HEK293 (cell line): ENCODE measurements at regions not wholly inside any gene's neighbourhood (a gene's known extent, or its start where the extent isn't known, plus 50 kb on each side); places are given as distances from the start of the nearest gene placed in this dataset.

Experiments used
- CTCF ChIA-PET: fragments of 350-600 bp; formaldehyde crosslinking; extraction: SDS; loops from one replicate; lab custom pipeline; 2021; ENCODE audit warnings: antibody characterized with exemption; lab: Yijun Ruan, JAX
- POLR2A ChIA-PET: fragments of 300-600 bp; formaldehyde crosslinking; extraction: SDS; loops from one replicate; lab custom pipeline; 2020; ENCODE audit warnings: antibody characterized with exemption, inconsistent platforms; lab: Yijun Ruan, JAX
- H3K27ac ChIP-seq: fragments of 200-500 bp; sonication (Bioruptor generic); 2 replicates; pipeline ENCODE4 v1.5.1; 2014; ENCODE audit warnings: low read depth, low read length, control low read depth, inconsistent platforms; ENCODE audit errors: extremely low read depth
- H3K36me3 ChIP-seq, 2 experiments: fragments of 200-500 bp in 1 of 2; sonication (Bioruptor generic) in 1 of 2; 1 replicate in 1 of 2; 2 replicates in 1 of 2; pipeline ENCODE4 v1.5.1; 2014 to 2017; ENCODE audit warnings: inconsistent platforms in 2 of 2, low read length in 2 of 2; ENCODE audit not compliant: control insufficient read depth in 2 of 2, insufficient read depth in 1 of 2
- H3K4me1 ChIP-seq: fragments of 200-500 bp; sonication (Bioruptor generic); 2 replicates; pipeline ENCODE4 v1.5.1; 2014; ENCODE audit warnings: mild to moderate bottlenecking, low read length, inconsistent platforms; ENCODE audit not compliant: control insufficient read depth, insufficient read depth
- H3K4me3 ChIP-seq: 2 replicates; pipeline ENCODE4 v1.5.1; 2011; ENCODE audit warnings: low read depth, mild to moderate bottlenecking, control low read depth, low read length, moderate library complexity
- H3K9me3 ChIP-seq: fragments of 200-500 bp; sonication (Bioruptor generic); 2 replicates; pipeline ENCODE4 v1.5.1; 2014; ENCODE audit warnings: low read depth, low read length, inconsistent platforms; ENCODE audit not compliant: control insufficient read depth, insufficient read depth
- BCL11A ChIP-seq: fragments of 450-650 bp; formaldehyde crosslinking; IDR thresholded peaks from 2 replicates; pipeline ENCODE4 v1.5.1; 2016; ENCODE audit warnings: low read depth, missing biosample characterization, missing genetic modification characterization
- GLI2 ChIP-seq: fragments of 450-650 bp; formaldehyde crosslinking; IDR thresholded peaks from 2 replicates; pipeline ENCODE4; 2017; ENCODE audit warnings: missing biosample characterization, missing genetic modification characterization, low read depth, borderline replicate concordance
- HOXA7 ChIP-seq: sonication (generic); formaldehyde crosslinking; IDR thresholded peaks from 2 replicates; pipeline ENCODE4 v1.8.1; 2022; ENCODE audit warnings: missing genetic modification reagents, borderline replicate concordance
- TRIM28 ChIP-seq: IDR thresholded peaks from 2 replicates; pipeline ENCODE4 v1.6.1; 2011; ENCODE audit warnings: low read length, control low read depth, borderline replicate concordance
- YY1 ChIP-seq: fragments of 450-650 bp; formaldehyde crosslinking; IDR thresholded peaks from 2 replicates; pipeline ENCODE4 v1.5.1; 2018; ENCODE audit warnings: missing biosample characterization, missing genetic modification characterization
- ZBTB1 ChIP-seq: fragments of 450-650 bp; formaldehyde crosslinking; IDR thresholded peaks from 2 replicates; pipeline ENCODE4 v1.5.1; 2016; ENCODE audit warnings: missing biosample characterization, missing genetic modification characterization
- ZBTB17 ChIP-seq: fragments of 450-650 bp; formaldehyde crosslinking; IDR thresholded peaks from 2 replicates; pipeline ENCODE4 v1.5.1; 2016; ENCODE audit warnings: missing biosample characterization, missing genetic modification characterization
- ZEB2 ChIP-seq: fragments of 450-650 bp; formaldehyde crosslinking; IDR thresholded peaks from 2 replicates; pipeline ENCODE4 v1.5.1; 2016; ENCODE audit warnings: missing biosample characterization, missing genetic modification characterization
- ZFP41 ChIP-seq: fragments of 450-650 bp; formaldehyde crosslinking; IDR thresholded peaks from 2 replicates; pipeline ENCODE4 v1.5.1; 2016; ENCODE audit warnings: missing biosample characterization, missing genetic modification characterization, borderline replicate concordance
- ZIC2 ChIP-seq: fragments of 450-650 bp; formaldehyde crosslinking; IDR thresholded peaks from 2 replicates; pipeline ENCODE4 v1.5.1; 2016; ENCODE audit warnings: missing biosample characterization, missing genetic modification characterization
- ZNF10 ChIP-seq: fragments of 450-650 bp; formaldehyde crosslinking; IDR thresholded peaks from 2 replicates; pipeline ENCODE4 v1.5.1; 2017; ENCODE audit warnings: missing biosample characterization, missing genetic modification characterization
- ZNF146 ChIP-seq: fragments of 450-650 bp; formaldehyde crosslinking; IDR thresholded peaks from 2 replicates; pipeline ENCODE4 v1.5.1; 2016; ENCODE audit warnings: missing biosample characterization, missing genetic modification characterization
- ZNF221 ChIP-seq: fragments of 450-650 bp; formaldehyde crosslinking; IDR thresholded peaks from 2 replicates; pipeline ENCODE4 v1.5.1; 2017; ENCODE audit warnings: missing biosample characterization, missing genetic modification characterization, borderline replicate concordance
- ZNF223 ChIP-seq: fragments of 450-650 bp; formaldehyde crosslinking; IDR thresholded peaks from 2 replicates; pipeline ENCODE4 v1.5.1; 2016; ENCODE audit warnings: missing biosample characterization, missing genetic modification characterization
- ZNF23 ChIP-seq: fragments of 450-650 bp; formaldehyde crosslinking; IDR thresholded peaks from 2 replicates; pipeline ENCODE4 v1.5.1; 2016; ENCODE audit warnings: missing biosample characterization, missing genetic modification characterization, borderline replicate concordance
- ZNF274 ChIP-seq, 2 experiments: fragments of 200-500 bp in 1 of 2; fragments of 450-650 bp in 1 of 2; sonication (Bioruptor generic) in 1 of 2; formaldehyde crosslinking in 1 of 2; IDR thresholded peaks; 2 replicates each; pipeline versions ENCODE4 v1.5.1 to v1.6.1; 2014 to 2016; ENCODE audit warnings: borderline replicate concordance in 1 of 2, inconsistent platforms in 1 of 2, low read length in 1 of 2, missing biosample characterization in 1 of 2, missing genetic modification characterization in 1 of 2
- ZNF292 ChIP-seq: fragments of 450-650 bp; formaldehyde crosslinking; IDR thresholded peaks from 2 replicates; pipeline ENCODE4 v1.5.1; 2016; ENCODE audit warnings: low read depth, missing biosample characterization, missing genetic modification characterization, borderline replicate concordance
- ZNF366 ChIP-seq: fragments of 450-650 bp; formaldehyde crosslinking; conservative IDR thresholded peaks from 2 replicates; pipeline ENCODE4 v1.5.1; 2016; ENCODE audit warnings: missing biosample characterization, missing genetic modification characterization
- ZNF416 ChIP-seq: fragments of 450-650 bp; formaldehyde crosslinking; IDR thresholded peaks from 2 replicates; pipeline ENCODE4 v1.5.1; 2016; ENCODE audit warnings: missing biosample characterization, missing genetic modification characterization
- ZNF473 ChIP-seq: fragments of 450-650 bp; formaldehyde crosslinking; IDR thresholded peaks from 2 replicates; pipeline ENCODE4 v1.5.1; 2017; ENCODE audit warnings: missing biosample characterization, missing genetic modification characterization
- ZNF501 ChIP-seq: fragments of 450-650 bp; formaldehyde crosslinking; IDR thresholded peaks from 2 replicates; pipeline ENCODE4 v1.5.1; 2016; ENCODE audit warnings: missing biosample characterization, missing genetic modification characterization
- ZNF561 ChIP-seq: fragments of 450-650 bp; IDR thresholded peaks from 2 replicates; pipeline ENCODE4 v1.5.1; 2018; ENCODE audit warnings: missing biosample characterization, missing genetic modification characterization, borderline replicate concordance
- ZNF621 ChIP-seq: fragments of 450-650 bp; formaldehyde crosslinking; IDR thresholded peaks from 2 replicates; pipeline ENCODE4 v1.5.1; 2017; ENCODE audit warnings: missing biosample characterization, missing genetic modification characterization
- ZNF747 ChIP-seq: fragments of 450-650 bp; formaldehyde crosslinking; IDR thresholded peaks from 2 replicates; pipeline ENCODE4 v1.5.1; 2016; ENCODE audit warnings: missing biosample characterization, missing genetic modification characterization
- ZNF76 ChIP-seq: fragments of 450-650 bp; formaldehyde crosslinking; IDR thresholded peaks from 2 replicates; pipeline ENCODE4; 2016; ENCODE audit warnings: low read depth, missing biosample characterization, missing genetic modification characterization, borderline replicate concordance
- ZNF792 ChIP-seq: fragments of 450-650 bp; formaldehyde crosslinking; IDR thresholded peaks from 2 replicates; pipeline ENCODE4 v1.5.1; 2016; ENCODE audit warnings: missing biosample characterization, missing genetic modification characterization
- TF ChIP-seq, protein P1 (sequence below): fragments of 450-650 bp; formaldehyde crosslinking; IDR thresholded peaks from 2 replicates; pipeline ENCODE4 v1.5.1; 2016; ENCODE audit warnings: missing biosample characterization, missing genetic modification characterization
- TF ChIP-seq, protein P2 (sequence below): fragments of 450-650 bp; formaldehyde crosslinking; IDR thresholded peaks from 2 replicates; pipeline ENCODE4 v1.5.1; 2017; ENCODE audit warnings: missing biosample characterization, missing genetic modification characterization

DNA sequence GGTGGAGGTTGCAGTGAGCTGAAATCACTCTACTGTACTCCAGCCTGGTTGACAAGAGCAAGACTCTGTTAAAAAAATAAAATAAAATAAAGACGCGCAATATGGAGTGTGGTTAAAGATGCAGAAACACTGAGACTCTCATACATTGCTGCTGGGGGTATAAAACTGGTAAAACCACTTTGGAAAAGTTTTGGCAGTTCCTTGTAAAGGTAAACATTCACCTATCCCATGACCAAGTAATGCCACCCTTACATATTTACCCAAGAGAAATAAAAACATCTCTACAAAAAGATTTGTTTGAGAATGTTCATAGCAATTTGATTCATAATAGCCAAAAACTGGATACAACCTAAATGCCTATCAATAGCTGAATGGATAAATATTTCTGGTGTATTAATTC is 398.5 kb downstream of the PDCD6IP start:
- no peaks in the 10 kb centered on the region for H3K9me3 ChIP-seq
- CTCF ChIA-PET, result no interaction called here

DNA sequence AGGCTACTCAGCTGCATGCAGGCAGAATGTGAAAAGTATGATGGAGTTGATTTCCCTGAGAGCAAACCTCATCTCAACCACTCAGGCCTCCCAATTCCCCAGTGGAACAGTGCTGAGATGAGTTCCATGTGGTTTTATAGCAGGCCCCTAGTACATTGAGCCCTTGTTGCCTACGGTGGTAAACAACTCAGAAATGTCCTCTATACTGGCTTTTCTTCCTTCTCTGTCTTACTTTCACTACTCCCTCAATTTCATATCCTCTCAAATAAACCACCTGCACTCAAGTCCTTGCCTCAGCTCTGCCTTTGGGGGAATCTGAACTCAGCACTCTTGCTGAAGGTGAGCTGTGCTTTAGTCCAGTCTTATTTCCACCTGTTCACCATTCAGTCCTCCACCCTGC is 399.9 kb downstream of the PDCD6IP start:
- H3K36me3 ChIP-seq, result no peaks in the 10 kb centered on the region

More for the DNA sequence above, 398.5 kb downstream of the PDCD6IP start:
- Histone ChIP-seq H3K4me1 (no peaks in the 10 kb centered on the region), H3K4me3 (no peak overlapping the region), H3K27ac (no peak overlapping the region), H3K36me3 (no peaks in the 10 kb centered on the region)
- POLR2A ChIA-PET, result no interaction called here
- TF ChIP-seq YY1 (tag by site-specific recombination) (no peak), ZEB2 (tag by site-specific recombination) (no peak), ZBTB1 (tag by site-specific recombination) (no peak), ZNF274 (IDR thresholded peaks at IDR 0.05; ENCODE audit: low read length) (no peak), ZNF274 (tag by site-specific recombination; IDR thresholded peaks at IDR 0.05; ENCODE audit: borderline replicate concordance) (no peak), ZNF416 (tag by site-specific recombination) (no peak), ZNF621 (tag by site-specific recombination) (no peak), ZNF221 (no peak), ZNF473 (tag by site-specific recombination) (no peak), ZNF223 (tag by site-specific recombination) (no peak), ZNF76 (tag by site-specific recombination) (no peak), GLI2 (no peak), ZBTB17 (tag by site-specific recombination) (no peak), BCL11A (tag by site-specific recombination) (no peak), ZFP41 (tag by site-specific recombination) (no peak)

DNA sequence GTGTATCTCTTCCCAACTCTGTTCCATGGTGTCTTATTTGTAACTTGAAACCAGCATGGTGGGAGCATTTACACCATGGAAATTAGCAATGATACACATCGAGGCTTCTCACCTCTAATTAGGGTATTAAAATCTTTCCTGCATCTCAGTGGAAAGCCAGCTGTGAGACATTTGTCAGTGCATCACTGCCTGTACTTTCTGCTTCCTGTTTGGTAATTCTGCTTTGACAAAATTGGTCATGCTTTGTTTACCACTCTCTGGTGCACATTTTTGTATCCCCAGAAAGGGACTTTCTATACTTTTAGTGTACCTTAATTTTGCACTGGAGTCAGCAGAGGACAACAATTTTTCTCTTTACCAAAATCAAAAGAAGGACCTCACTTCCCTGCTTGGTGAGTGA is 402.1 kb downstream of the PDCD6IP start:
- Histone ChIP-seq H3K27ac (no peak overlapping the region), H3K36me3 (no peaks in the 10 kb centered on the region), H3K9me3 (no peaks in the 10 kb centered on the region), H3K4me1 (no peaks in the 10 kb centered on the region), H3K4me3 (no peak overlapping the region)
- ChIA-PET CTCF (interaction anchor here (0.7 kb wide), 1 partner anchor 24 kb away, joined by 3 read pairs; no protein-coding TSS in a partner anchor), POLR2A (no interaction called here)
- TF ChIP-seq, protein P1, sequence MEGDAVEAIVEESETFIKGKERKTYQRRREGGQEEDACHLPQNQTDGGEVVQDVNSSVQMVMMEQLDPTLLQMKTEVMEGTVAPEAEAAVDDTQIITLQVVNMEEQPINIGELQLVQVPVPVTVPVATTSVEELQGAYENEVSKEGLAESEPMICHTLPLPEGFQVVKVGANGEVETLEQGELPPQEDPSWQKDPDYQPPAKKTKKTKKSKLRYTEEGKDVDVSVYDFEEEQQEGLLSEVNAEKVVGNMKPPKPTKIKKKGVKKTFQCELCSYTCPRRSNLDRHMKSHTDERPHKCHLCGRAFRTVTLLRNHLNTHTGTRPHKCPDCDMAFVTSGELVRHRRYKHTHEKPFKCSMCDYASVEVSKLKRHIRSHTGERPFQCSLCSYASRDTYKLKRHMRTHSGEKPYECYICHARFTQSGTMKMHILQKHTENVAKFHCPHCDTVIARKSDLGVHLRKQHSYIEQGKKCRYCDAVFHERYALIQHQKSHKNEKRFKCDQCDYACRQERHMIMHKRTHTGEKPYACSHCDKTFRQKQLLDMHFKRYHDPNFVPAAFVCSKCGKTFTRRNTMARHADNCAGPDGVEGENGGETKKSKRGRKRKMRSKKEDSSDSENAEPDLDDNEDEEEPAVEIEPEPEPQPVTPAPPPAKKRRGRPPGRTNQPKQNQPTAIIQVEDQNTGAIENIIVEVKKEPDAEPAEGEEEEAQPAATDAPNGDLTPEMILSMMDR (tag by site-specific recombination), result no peak
- TF ChIP-seq ZNF561 (tag by site-specific recombination), result no peak

More for the DNA sequence above, 399.9 kb downstream of the PDCD6IP start:
- no peak overlapping the region for H3K27ac ChIP-seq
- no peak overlapping the region for H3K4me3 ChIP-seq
- CTCF ChIA-PET, result no interaction called here
- no peaks in the 10 kb centered on the region for H3K9me3 ChIP-seq
- no peaks in the 10 kb centered on the region for H3K4me1 ChIP-seq
- POLR2A ChIA-PET, result no interaction called here
- no peak for TF ChIP-seq ZNF23 (tag by site-specific recombination)
- no peak for TF ChIP-seq ZIC2 (tag by site-specific recombination)
- no peak for TF ChIP-seq ZNF501 (tag by site-specific recombination)
- TF ChIP-seq ZNF223 (tag by site-specific recombination), result no peak

DNA sequence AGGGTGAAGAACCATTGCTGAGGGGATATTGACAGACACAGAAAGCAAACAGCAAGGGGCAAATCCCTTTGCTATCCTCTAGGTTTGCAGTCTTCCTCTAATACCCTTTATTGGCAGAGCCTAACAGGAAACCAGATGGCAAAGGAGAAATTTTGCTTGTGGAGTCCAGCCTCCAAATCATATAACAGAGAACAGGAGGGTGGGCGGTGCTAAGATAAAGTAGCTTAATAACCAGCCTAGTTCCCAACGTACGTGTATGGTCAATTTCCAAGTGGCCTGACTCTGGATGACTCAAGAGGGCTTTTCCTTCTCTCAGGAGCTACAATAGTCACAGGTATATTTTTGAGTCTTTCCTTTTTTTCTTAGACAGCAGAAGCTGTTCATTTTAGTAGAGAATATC is 404.5 kb downstream of the PDCD6IP start:
- H3K9me3 ChIP-seq, result no peaks in the 10 kb centered on the region
- no peak overlapping the region for H3K27ac ChIP-seq
- ChIA-PET POLR2A (no interaction called here), CTCF (no interaction called here)
- H3K36me3 ChIP-seq, result no peaks in the 10 kb centered on the region
- H3K4me3 ChIP-seq, result no peak overlapping the region
- no peaks in the 10 kb centered on the region for H3K4me1 ChIP-seq
- no peak for TF ChIP-seq ZNF792
- no peak for TF ChIP-seq ZNF366 (tag by site-specific recombination)
- no peak for TF ChIP-seq ZNF747 (tag by site-specific recombination)
- no peak for TF ChIP-seq ZNF10 (tag by site-specific recombination)
- TF ChIP-seq TRIM28, result no peak
- TF ChIP-seq, protein P2, sequence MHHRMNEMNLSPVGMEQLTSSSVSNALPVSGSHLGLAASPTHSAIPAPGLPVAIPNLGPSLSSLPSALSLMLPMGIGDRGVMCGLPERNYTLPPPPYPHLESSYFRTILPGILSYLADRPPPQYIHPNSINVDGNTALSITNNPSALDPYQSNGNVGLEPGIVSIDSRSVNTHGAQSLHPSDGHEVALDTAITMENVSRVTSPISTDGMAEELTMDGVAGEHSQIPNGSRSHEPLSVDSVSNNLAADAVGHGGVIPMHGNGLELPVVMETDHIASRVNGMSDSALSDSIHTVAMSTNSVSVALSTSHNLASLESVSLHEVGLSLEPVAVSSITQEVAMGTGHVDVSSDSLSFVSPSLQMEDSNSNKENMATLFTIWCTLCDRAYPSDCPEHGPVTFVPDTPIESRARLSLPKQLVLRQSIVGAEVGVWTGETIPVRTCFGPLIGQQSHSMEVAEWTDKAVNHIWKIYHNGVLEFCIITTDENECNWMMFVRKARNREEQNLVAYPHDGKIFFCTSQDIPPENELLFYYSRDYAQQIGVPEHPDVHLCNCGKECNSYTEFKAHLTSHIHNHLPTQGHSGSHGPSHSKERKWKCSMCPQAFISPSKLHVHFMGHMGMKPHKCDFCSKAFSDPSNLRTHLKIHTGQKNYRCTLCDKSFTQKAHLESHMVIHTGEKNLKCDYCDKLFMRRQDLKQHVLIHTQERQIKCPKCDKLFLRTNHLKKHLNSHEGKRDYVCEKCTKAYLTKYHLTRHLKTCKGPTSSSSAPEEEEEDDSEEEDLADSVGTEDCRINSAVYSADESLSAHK (tag by site-specific recombination), result no peak
- TF ChIP-seq HOXA7 (CRISPR knock-in tag), result no peak
- TF ChIP-seq ZNF146 (tag by site-specific recombination), result no peak
- TF ChIP-seq ZNF292 (tag by site-specific recombination), result no peak
